Naive thymus-derived CD4-positive, alpha-beta T cell (primary cell): ENCODE measurements at regions not wholly inside any gene's neighbourhood (a gene's known extent, or its start where the extent isn't known, plus 50 kb on each side); places are given as distances from the start of the nearest gene placed in this dataset.

ENCODE experiments used
- ATAC-seq: fragments of 150-1000 bp; cut with Tn5 transposase; 2 replicates; pipeline ENCODE4 v1.10.0; 2021; ENCODE audit warnings: mild to moderate bottlenecking, moderate library complexity
- CTCF ChIA-PET: fragments of 350-600 bp; sonication (Branson Sonifier 250); formaldehyde crosslinking; loops from one replicate; lab custom pipeline; 2021; ENCODE audit warnings: antibody characterized with exemption; lab: Charles Lee
- POLR2A ChIA-PET: fragments of 350-600 bp; sonication (Branson Sonifier 250); formaldehyde crosslinking; loops from one replicate; lab custom pipeline; 2021; ENCODE audit warnings: antibody characterized with exemption, inconsistent platforms; lab: Charles Lee
- DNase-seq, 9 donors: peaks; one replicate each; pipeline versions ENCODE4 v3.0.0 to v3.0.0-alpha.2; 2020 to 2022; ENCODE audit warnings: mixed read lengths in 1 of 9
- H3K27ac ChIP-seq: one replicate; pipeline ENCODE4 v1.7.0; 2013; ENCODE audit warnings: mild to moderate bottlenecking, low read depth, low read length, moderate library complexity
- H3K27me3 ChIP-seq, 2 donors: one replicate each; pipeline ENCODE4 v1.7.0; 2013; ENCODE audit warnings: low read length in 2 of 2, mild to moderate bottlenecking in 2 of 2, moderate library complexity in 2 of 2; ENCODE audit not compliant: control insufficient read depth in 2 of 2, insufficient read depth in 2 of 2
- H3K36me3 ChIP-seq, 3 experiments: 1 replicate in 2 of 3; 2 replicates in 1 of 3; pipeline ENCODE4 v1.7.0; 2013; ENCODE audit warnings: low read length in 3 of 3, mild to moderate bottlenecking in 3 of 3, moderate library complexity in 1 of 3; ENCODE audit not compliant: insufficient read depth in 3 of 3, control insufficient read depth in 2 of 3
- H3K4me1 ChIP-seq, 2 donors: one replicate each; pipeline ENCODE4 v1.7.0; 2013; ENCODE audit warnings: low read length in 2 of 2, mild to moderate bottlenecking in 2 of 2, moderate library complexity in 1 of 2; ENCODE audit not compliant: control insufficient read depth in 2 of 2, insufficient read depth in 2 of 2
- H3K4me3 ChIP-seq: 2 replicates; pipeline ENCODE4 v1.7.0; 2013; ENCODE audit warnings: mild to moderate bottlenecking, low read length
- H3K9me3 ChIP-seq, 3 experiments: 1 replicate in 2 of 3; 2 replicates in 1 of 3; pipeline ENCODE4 v1.7.0; 2013; ENCODE audit warnings: low read length in 3 of 3; ENCODE audit not compliant: control insufficient read depth in 2 of 3
- H3K27ac Mint-ChIP-seq, 9 donors: one replicate each; pipeline ENCODE4 v1.8.0; 2020 to 2022; ENCODE audit warnings: mixed read lengths in 9 of 9, mild to moderate bottlenecking in 8 of 9, moderate library complexity in 5 of 9, inconsistent platforms in 2 of 9
- H3K27me3 Mint-ChIP-seq, 5 donors: one replicate each; pipeline ENCODE4 v1.8.0; 2021 to 2022; ENCODE audit warnings: mixed read lengths in 5 of 5, mild to moderate bottlenecking in 1 of 5
- H3K36me3 Mint-ChIP-seq, 5 donors: one replicate each; pipeline ENCODE4 v1.8.0; 2020 to 2022; ENCODE audit warnings: mixed read lengths in 5 of 5, mild to moderate bottlenecking in 3 of 5, inconsistent platforms in 1 of 5
- H3K4me1 Mint-ChIP-seq, 7 donors: one replicate each; pipeline ENCODE4 v1.8.0; 2020 to 2022; ENCODE audit warnings: mixed read lengths in 7 of 7, mild to moderate bottlenecking in 3 of 7, inconsistent platforms in 1 of 7
- H3K4me3 Mint-ChIP-seq, 10 donors: one replicate each; pipeline ENCODE4 v1.8.0; 2020 to 2022; ENCODE audit warnings: mild to moderate bottlenecking in 10 of 10, mixed read lengths in 10 of 10, moderate library complexity in 6 of 10, inconsistent platforms in 2 of 10
- H3K9me3 Mint-ChIP-seq, 11 donors: one replicate each; pipeline ENCODE4 v1.8.0; 2020 to 2022; ENCODE audit warnings: mixed read lengths in 11 of 11, mild to moderate bottlenecking in 4 of 11, inconsistent platforms in 1 of 11, moderate library complexity in 1 of 11
- intact Hi-C, 2 donors: fragments of 100-400 bp; cut with micrococcal nuclease; formaldehyde crosslinking; loops; one replicate each; pipeline ENCODE4 v1.15.1; 2023

DNA sequence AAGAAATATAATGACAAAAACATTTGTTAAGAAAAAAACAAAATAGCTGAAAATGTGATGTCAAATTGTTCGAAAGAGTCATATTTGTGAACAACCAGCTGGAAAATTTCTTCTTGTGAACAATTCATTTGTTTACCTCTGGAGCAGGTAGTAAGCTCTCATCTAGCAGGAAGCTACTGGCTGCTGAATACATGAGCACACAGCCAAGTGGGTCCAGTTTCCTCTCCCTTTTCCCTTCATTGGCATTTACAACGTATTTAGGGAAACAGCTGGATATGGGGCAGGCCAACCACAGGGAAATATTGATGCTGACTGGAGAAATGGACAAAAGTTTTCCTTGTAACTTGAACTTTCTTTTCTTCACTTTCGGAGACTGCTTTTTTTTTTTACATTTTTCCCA is 1354.7 kb upstream of the EPHA6 start:
- no peak overlapping the region for H3K27ac Mint-ChIP-seq
- H3K36me3 Mint-ChIP-seq = no peaks in the 10 kb centered on the region
- H3K4me3 Mint-ChIP-seq = no peak overlapping the region
- DNase-seq = no peak
- intact Hi-C loops = no loop called here
- H3K9me3 Mint-ChIP-seq = peaks cover 0 to 14% (median 4%) of the 10 kb centered on the region in 11 donors
- H3K36me3 ChIP-seq = no peaks in the 10 kb centered on the region
- H3K27me3 ChIP-seq = no peaks in the 10 kb centered on the region
- no peak for ATAC-seq
- no peaks in the 10 kb centered on the region for H3K27me3 Mint-ChIP-seq
- H3K4me3 ChIP-seq = no peak overlapping the region
- H3K4me1 ChIP-seq = no peaks in the 10 kb centered on the region
- POLR2A ChIA-PET = no interaction called here
- CTCF ChIA-PET = no interaction called here
- no peak overlapping the region for H3K27ac ChIP-seq
- no peaks in the 10 kb centered on the region for H3K9me3 ChIP-seq
- H3K4me1 Mint-ChIP-seq = no peaks in the 10 kb centered on the region

DNA sequence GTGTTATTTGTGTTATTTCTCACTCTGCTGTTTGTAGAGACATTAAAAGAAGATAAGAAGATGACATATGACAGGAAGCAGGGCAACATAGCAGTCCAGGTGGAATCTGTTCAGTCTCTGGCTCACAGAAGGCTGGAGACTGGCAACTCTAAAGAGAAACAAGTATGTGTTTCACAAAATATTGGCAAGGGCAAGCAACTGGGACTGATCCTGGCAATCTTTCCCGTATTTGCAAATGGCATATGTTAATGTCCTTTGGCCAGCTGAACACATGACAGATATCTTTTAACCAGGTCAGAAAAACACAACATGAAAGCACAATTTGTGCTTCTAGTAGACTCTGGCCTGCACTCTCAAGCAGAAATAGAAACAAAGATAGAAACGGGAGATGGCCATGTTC is 1354.1 kb upstream of the EPHA6 start:
- Mint-ChIP-seq H3K36me3 (no peaks in the 10 kb centered on the region), H3K4me3 (no peak overlapping the region), H3K9me3 (peaks cover 0 to 14% (median 4%) of the 10 kb centered on the region in 11 donors), H3K27ac (no peak overlapping the region), H3K27me3 (no peaks in the 10 kb centered on the region), H3K4me1 (no peaks in the 10 kb centered on the region)
- no peaks in the 10 kb centered on the region for H3K27me3 ChIP-seq
- ChIA-PET CTCF (no interaction called here), POLR2A (no interaction called here)
- no peaks in the 10 kb centered on the region for H3K9me3 ChIP-seq
- H3K4me3 ChIP-seq = no peak overlapping the region
- H3K36me3 ChIP-seq = no peaks in the 10 kb centered on the region
- H3K27ac ChIP-seq = no peak overlapping the region
- H3K4me1 ChIP-seq = no peaks in the 10 kb centered on the region
- ATAC-seq (no peak), DNase-seq (no peak)
- intact Hi-C loops = no loop called here

DNA sequence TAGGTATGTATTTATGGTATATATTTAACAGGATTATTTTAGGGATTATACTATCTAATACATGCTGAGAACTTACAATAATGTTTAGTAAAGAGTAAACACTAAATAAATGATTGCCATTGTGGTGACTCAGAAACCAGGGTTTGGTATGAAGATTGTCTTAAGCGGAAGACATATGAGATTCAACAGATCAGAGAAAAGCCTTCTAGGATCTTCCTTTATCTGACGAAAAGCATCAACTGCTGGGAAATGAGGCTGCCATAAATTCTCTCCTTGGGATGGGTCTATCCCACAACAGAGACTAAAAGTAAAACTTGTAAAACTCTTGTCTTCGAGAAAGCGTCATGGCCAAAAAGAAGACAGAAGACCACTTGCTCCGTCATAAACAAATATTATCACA is 1352.2 kb upstream of the EPHA6 start:
- peaks cover 0 to 22% (median 4%) of the 10 kb centered on the region in 11 donors for H3K9me3 Mint-ChIP-seq
- Histone ChIP-seq H3K27ac (no peak overlapping the region), H3K36me3 (no peaks in the 10 kb centered on the region), H3K4me3 (no peak overlapping the region), H3K4me1 (no peaks in the 10 kb centered on the region), H3K27me3 (no peaks in the 10 kb centered on the region), H3K9me3 (no peaks in the 10 kb centered on the region)
- ATAC-seq (no peak), DNase-seq (no peak)
- H3K27me3 Mint-ChIP-seq = no peaks in the 10 kb centered on the region
- H3K36me3 Mint-ChIP-seq = no peaks in the 10 kb centered on the region
- ChIA-PET POLR2A (no interaction called here), CTCF (no interaction called here)
- H3K4me3 Mint-ChIP-seq = no peak overlapping the region
- H3K4me1 Mint-ChIP-seq = no peaks in the 10 kb centered on the region
- no peak overlapping the region for H3K27ac Mint-ChIP-seq
- intact Hi-C loops = no loop called here

DNA sequence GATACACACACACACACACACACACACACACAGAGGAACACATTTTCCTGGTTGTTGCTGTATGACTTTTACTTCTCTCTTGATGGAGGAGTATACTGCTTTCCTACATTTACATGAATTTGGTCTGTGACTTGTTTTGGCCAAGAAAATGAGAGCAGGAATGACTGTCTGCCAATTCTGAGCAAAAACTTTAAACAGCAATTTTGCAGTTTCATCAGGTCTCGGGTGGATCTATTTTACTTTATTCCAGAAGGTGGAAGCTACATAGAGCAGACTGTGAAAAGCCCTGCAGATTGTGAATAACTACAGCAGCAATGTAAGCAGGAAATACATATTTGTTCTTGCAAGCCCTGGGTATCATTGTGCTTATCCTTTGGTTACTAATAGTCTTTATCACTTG is 1350.0 kb upstream of the EPHA6 start:
- H3K27ac Mint-ChIP-seq = no peak overlapping the region

DNA sequence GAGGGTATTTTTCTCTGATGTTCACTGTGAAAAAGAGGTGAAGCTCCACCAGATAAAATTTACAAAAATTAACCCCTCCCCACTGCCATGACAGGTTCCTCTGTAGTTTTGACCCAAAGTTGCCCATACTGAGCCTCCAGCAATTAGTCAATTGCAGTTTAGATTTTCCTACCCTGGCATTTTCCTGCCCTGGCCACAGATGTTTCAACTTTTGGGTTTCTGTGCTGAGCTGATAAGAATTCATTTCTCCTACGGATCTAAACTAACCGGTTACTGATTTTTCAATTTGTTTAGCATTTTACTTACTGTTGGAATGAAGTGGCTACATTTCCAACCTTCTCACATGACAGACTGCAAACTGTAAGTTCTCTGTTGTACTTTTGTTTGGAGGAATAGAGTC is 1346.1 kb upstream of the EPHA6 start:
- no peak for ATAC-seq
- Mint-ChIP-seq H3K36me3 (no peaks in the 10 kb centered on the region), H3K27ac (no peak overlapping the region), H3K4me1 (no peaks in the 10 kb centered on the region), H3K27me3 (no peaks in the 10 kb centered on the region), H3K4me3 (no peak overlapping the region), H3K9me3 (peaks cover 0 to 22% (median 7%) of the 10 kb centered on the region in 11 donors)
- no peak overlapping the region for H3K27ac ChIP-seq
- H3K4me3 ChIP-seq = no peak overlapping the region
- H3K9me3 ChIP-seq = peaks cover 0 to 3% (median 0%) of the 10 kb centered on the region in 3 experiments
- no peaks in the 10 kb centered on the region for H3K36me3 ChIP-seq
- H3K27me3 ChIP-seq = no peaks in the 10 kb centered on the region
- ChIA-PET CTCF (no interaction called here), POLR2A (interaction anchor here (1.2 kb wide), 1 partner anchor 36 kb away, joined by 3 read pairs; no protein-coding TSS in a partner anchor)
- intact Hi-C loops = no loop called here
- DNase-seq = no peak
- no peaks in the 10 kb centered on the region for H3K4me1 ChIP-seq

More for the DNA sequence above, 1350.0 kb upstream of the EPHA6 start:
- Histone ChIP-seq H3K4me3 (no peak overlapping the region), H3K27ac (no peak overlapping the region), H3K4me1 (no peaks in the 10 kb centered on the region), H3K36me3 (no peaks in the 10 kb centered on the region), H3K27me3 (no peaks in the 10 kb centered on the region), H3K9me3 (no peaks in the 10 kb centered on the region)
- intact Hi-C loops = no loop called here
- DNase-seq (no peak), ATAC-seq (no peak)
- ChIA-PET POLR2A (no interaction called here), CTCF (no interaction called here)
- Mint-ChIP-seq H3K9me3 (peaks cover 0 to 36% (median 10%) of the 10 kb centered on the region in 11 donors), H3K4me3 (no peak overlapping the region), H3K4me1 (no peaks in the 10 kb centered on the region), H3K27me3 (no peaks in the 10 kb centered on the region), H3K36me3 (no peaks in the 10 kb centered on the region)

DNA sequence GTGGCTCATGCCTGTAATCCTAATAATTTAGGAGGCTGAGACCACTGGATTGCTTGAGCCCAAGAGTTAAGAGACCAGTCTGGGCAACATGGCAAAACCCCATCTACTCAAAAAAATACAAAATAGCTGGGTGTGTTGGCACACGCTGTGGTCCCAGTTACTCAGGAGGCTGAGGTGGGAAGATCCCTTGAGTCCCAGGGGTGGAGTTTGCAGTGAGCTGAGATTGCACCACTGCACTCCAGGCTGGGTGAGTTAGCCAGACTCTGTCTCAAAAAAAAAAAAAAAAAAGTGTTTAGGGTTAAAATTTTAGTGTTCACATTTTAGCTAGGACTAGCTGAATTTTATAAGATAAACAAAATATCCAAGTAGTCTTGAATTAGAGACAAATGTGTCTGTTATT is 1340.1 kb upstream of the EPHA6 start:
- H3K27ac Mint-ChIP-seq = no peak overlapping the region

DNA sequence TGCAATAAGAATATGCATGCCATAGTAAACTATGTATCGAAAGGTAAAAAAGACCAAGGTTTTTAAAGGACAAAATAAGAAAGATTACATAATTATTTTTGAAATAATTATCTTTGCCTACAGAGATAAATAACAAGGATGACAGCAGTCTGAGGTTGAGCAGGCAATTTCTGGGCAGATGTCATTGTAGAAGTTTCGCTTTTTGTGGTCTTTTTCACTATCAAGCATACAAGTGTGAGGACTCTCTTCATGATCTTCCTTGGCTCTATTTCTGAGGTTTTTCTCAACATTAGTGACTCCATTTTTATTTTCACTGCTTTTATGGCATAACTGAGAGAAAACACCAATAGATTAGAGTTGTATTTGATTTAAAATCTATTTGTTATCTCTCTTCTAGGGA is 1337.9 kb upstream of the EPHA6 start:
- no peak overlapping the region for H3K4me3 ChIP-seq
- H3K27me3 ChIP-seq = no peaks in the 10 kb centered on the region
- no peak overlapping the region for H3K4me3 Mint-ChIP-seq
- H3K27ac ChIP-seq = no peak overlapping the region
- peaks cover 0 to 11% (median 2%) of the 10 kb centered on the region in 11 donors for H3K9me3 Mint-ChIP-seq
- no peaks in the 10 kb centered on the region for H3K9me3 ChIP-seq
- no peaks in the 10 kb centered on the region for H3K4me1 ChIP-seq
- CTCF ChIA-PET = no interaction called here
- no peak overlapping the region for H3K27ac Mint-ChIP-seq
- H3K36me3 Mint-ChIP-seq = no peaks in the 10 kb centered on the region
- ATAC-seq (no peak), DNase-seq (no peak)
- no peaks in the 10 kb centered on the region for H3K27me3 Mint-ChIP-seq
- H3K36me3 ChIP-seq = no peaks in the 10 kb centered on the region
- intact Hi-C loops = no loop called here
- POLR2A ChIA-PET = no interaction called here
- no peaks in the 10 kb centered on the region for H3K4me1 Mint-ChIP-seq

More for the DNA sequence above, 1340.1 kb upstream of the EPHA6 start:
- peaks cover 0 to 3% (median 0%) of the 10 kb centered on the region in 3 experiments for H3K9me3 ChIP-seq
- Mint-ChIP-seq H3K36me3 (no peaks in the 10 kb centered on the region), H3K4me3 (no peak overlapping the region), H3K9me3 (peaks cover 0 to 10% (median 2%) of the 10 kb centered on the region in 11 donors), H3K4me1 (no peaks in the 10 kb centered on the region), H3K27me3 (no peaks in the 10 kb centered on the region)
- H3K36me3 ChIP-seq = no peaks in the 10 kb centered on the region
- no peak overlapping the region for H3K27ac ChIP-seq
- ChIA-PET POLR2A (no interaction called here), CTCF (interaction anchor here (0.7 kb wide), 1 partner anchor 1940 kb away, joined by 3 read pairs; no protein-coding TSS in a partner anchor)
- ATAC-seq (no peak), DNase-seq (no peak)
- intact Hi-C loops = no loop called here
- no peaks in the 10 kb centered on the region for H3K27me3 ChIP-seq
- H3K4me3 ChIP-seq = no peak overlapping the region
- no peaks in the 10 kb centered on the region for H3K4me1 ChIP-seq
